Upper lobe of left lung (tissue), 4 donors: ENCODE measurements at regions not wholly inside any gene's neighbourhood (a gene's known extent, or its start where the extent isn't known, plus 50 kb on each side); places are given as distances from the start of the nearest gene placed in this dataset.

ENCODE experiments used
- CTCF ChIP-seq, 6 experiments: fragments of 450-650 bp in 4 of 6; fragments of 200-600 bp in 2 of 6; sonication (generic) in 2 of 6; IDR thresholded peaks; one replicate each; pipeline ENCODE4 v1.5.1; 2016 to 2019; ENCODE audit warnings: antibody characterized with exemption in 6 of 6
- EP300 ChIP-seq, 4 donors: sonication (generic); formaldehyde crosslinking; IDR thresholded peaks; one replicate each; pipeline ENCODE4 v1.5.1; 2017; ENCODE audit warnings: antibody characterized with exemption in 4 of 4, control low read depth in 2 of 4
- POLR2A ChIP-seq, 4 donors: fragments of 450-650 bp; IDR thresholded peaks; one replicate each; pipeline ENCODE4 v1.5.1; 2016 to 2017; ENCODE audit warnings: antibody characterized with exemption in 4 of 4, mild to moderate bottlenecking in 2 of 4
- POLR2AphosphoS5 ChIP-seq, 2 donors: sonication (generic); formaldehyde crosslinking; IDR thresholded peaks; one replicate each; pipeline ENCODE4 v1.5.1; 2017; ENCODE audit warnings: antibody characterized with exemption in 2 of 2

DNA sequence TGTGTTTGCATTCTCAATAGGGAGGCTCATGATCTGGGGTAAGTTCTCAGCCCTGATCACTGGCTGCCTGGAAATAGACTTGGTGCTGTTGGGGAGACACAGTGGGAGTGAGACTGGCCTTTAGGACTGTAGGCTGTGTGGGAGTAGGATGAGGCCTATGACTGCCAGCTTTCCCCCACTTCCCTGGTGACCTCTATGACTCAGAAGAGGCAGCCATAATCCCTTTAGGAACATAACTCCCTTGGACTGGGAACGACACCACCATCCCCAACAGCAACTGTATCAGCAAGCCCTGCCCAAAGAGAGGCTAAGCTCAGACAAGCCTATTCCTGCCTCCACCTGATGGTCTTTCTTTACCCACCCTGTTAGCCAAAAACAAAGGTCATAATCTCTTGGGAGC, 91.3 kb downstream of the SUCNR1 start:
- TF ChIP-seq CTCF (IDR thresholded peaks at IDR 0.05) (no peak), POLR2A (IDR thresholded peaks at IDR 0.05) (no peak), POLR2AphosphoS5 (IDR thresholded peaks at IDR 0.05) (no peak), EP300 (IDR thresholded peaks at IDR 0.05) (no peak)
